ENCODE measurements at regions not wholly inside any gene's neighbourhood (a gene's known extent, or its start where the extent isn't known, plus 50 kb on each side); places are given as distances from the start of the nearest gene placed in this dataset.

GRCh38 chr2:212712991-212713390 lies 174.4 kb upstream of the ERBB4 start:
- Histone ChIP-seq H3K4me3 (ENCODE audit: low read depth, low read length) (no peak overlapping the region), H3K36me3 (ENCODE audit: control insufficient read depth, insufficient read depth, low read length) (no peaks in the 10 kb centered on the region), H3K27me3 (ENCODE audit: control insufficient read depth, insufficient read depth, low read length) (no peaks in the 10 kb centered on the region)
- no peak for TF ChIP-seq CTCF (IDR thresholded peaks at IDR 0.05; ENCODE audit: insufficient read depth, low read length, severe bottlenecking)
- DNase-seq (ENCODE audit: low read depth): peak; percentile 94
- no peak for FAIRE-seq

- no peaks in the 10 kb centered on the region for H3K36me3 ChIP-seq (ENCODE audit: control insufficient read depth, insufficient read depth, low read length)
- TF ChIP-seq CTCF (IDR thresholded peaks at IDR 0.05; ENCODE audit: insufficient read depth, low read length, severe bottlenecking): no peak
- H3K4me3 ChIP-seq (ENCODE audit: low read depth, low read length): no peak overlapping the region
- DNase-seq (ENCODE audit: low read depth) (no peak), FAIRE-seq (no peak)
- no peaks in the 10 kb centered on the region for H3K27me3 ChIP-seq (ENCODE audit: control insufficient read depth, insufficient read depth, low read length)
Measured at GRCh38 chr2:212712466-212712865, 173.9 kb upstream of the ERBB4 start.

GRCh38 chr2:212711856-212712255 lies 173.3 kb upstream of the ERBB4 start:
- peak; percentile 95 for DNase-seq (ENCODE audit: low read depth)
- FAIRE-seq: no peak
- Histone ChIP-seq H3K27me3 (ENCODE audit: control insufficient read depth, insufficient read depth, low read length) (no peaks in the 10 kb centered on the region), H3K4me3 (ENCODE audit: low read depth, low read length) (no peak overlapping the region), H3K36me3 (ENCODE audit: control insufficient read depth, insufficient read depth, low read length) (no peaks in the 10 kb centered on the region)
- TF ChIP-seq CTCF (IDR thresholded peaks at IDR 0.05; ENCODE audit: insufficient read depth, low read length, severe bottlenecking): no peak

- peak; percentile 62 for DNase-seq (ENCODE audit: low read depth)
- Histone ChIP-seq H3K27me3 (ENCODE audit: control insufficient read depth, insufficient read depth, low read length) (no peaks in the 10 kb centered on the region), H3K4me3 (ENCODE audit: low read depth, low read length) (no peak overlapping the region), H3K36me3 (ENCODE audit: control insufficient read depth, insufficient read depth, low read length) (no peaks in the 10 kb centered on the region)
- no peak for TF ChIP-seq CTCF (IDR thresholded peaks at IDR 0.05; ENCODE audit: insufficient read depth, low read length, severe bottlenecking)
- FAIRE-seq: no peak
Measured at GRCh38 chr2:212709280-212709679, 170.7 kb upstream of the ERBB4 start.

- FAIRE-seq (no peak), DNase-seq (ENCODE audit: low read depth) (no peak)
- Histone ChIP-seq H3K36me3 (ENCODE audit: control insufficient read depth, insufficient read depth, low read length) (no peaks in the 10 kb centered on the region), H3K27me3 (ENCODE audit: control insufficient read depth, insufficient read depth, low read length) (no peaks in the 10 kb centered on the region), H3K4me3 (ENCODE audit: low read depth, low read length) (no peak overlapping the region)
- TF ChIP-seq CTCF (IDR thresholded peaks at IDR 0.05; ENCODE audit: insufficient read depth, low read length, severe bottlenecking): no peak
Measured at GRCh38 chr2:212708355-212708754, 169.8 kb upstream of the ERBB4 start.

GRCh38 chr2:212695426-212695825 lies 156.8 kb upstream of the ERBB4 start:
- DNase-seq (ENCODE audit: low read depth) (peak; percentile 71), FAIRE-seq (no peak)
- H3K27me3 ChIP-seq (ENCODE audit: control insufficient read depth, insufficient read depth, low read length): no peaks in the 10 kb centered on the region
- TF ChIP-seq CTCF (IDR thresholded peaks at IDR 0.05; ENCODE audit: insufficient read depth, low read length, severe bottlenecking): no peak
- H3K4me3 ChIP-seq (ENCODE audit: low read depth, low read length): no peak overlapping the region
- H3K36me3 ChIP-seq (ENCODE audit: control insufficient read depth, insufficient read depth, low read length): no peaks in the 10 kb centered on the region

Data from bronchial epithelial cell (primary cell).